Limb (tissue), 2 donors: ENCODE measurements at regions not wholly inside any gene's neighbourhood (a gene's known extent, or its start where the extent isn't known, plus 50 kb on each side); places are given as distances from the start of the nearest gene placed in this dataset.
"Not testable (repeated sequence)": the region's sequence is repeated elsewhere in the genome, so short reads cannot be mapped to it uniquely, and the experiment has no call there.

ENCODE experiments used
- DNase-seq, 2 donors: peaks; one replicate each; pipeline ENCODE4 v3.0.0-alpha.2; 2016; ENCODE audit errors: extremely low spot score in 2 of 2

- DNase-seq = not testable (repeated sequence)
Measured at GRCh38 chrX:128000033-128000432, 52.2 kb downstream of the ACTRT1 start.

GRCh38 chrX:127963696-127964095 lies 88.5 kb downstream of the ACTRT1 start:
- no peak for DNase-seq

- DNase-seq = no peak
Measured at GRCh38 chrX:127947450-127947849, 104.8 kb downstream of the ACTRT1 start.

- DNase-seq = no peak
Measured at GRCh38 chrX:127943571-127943970, 108.6 kb downstream of the ACTRT1 start.

- DNase-seq = no peak
Measured at GRCh38 chrX:127908384-127908783, 143.8 kb downstream of the ACTRT1 start.

- DNase-seq = no peak
Measured at GRCh38 chrX:127888767-127889166, 163.4 kb downstream of the ACTRT1 start.

- no peak for DNase-seq
Measured at GRCh38 chrX:127884921-127885320, 167.3 kb downstream of the ACTRT1 start.

GRCh38 chrX:127879585-127879984 lies 172.6 kb downstream of the ACTRT1 start:
- DNase-seq = no peak

GRCh38 chrX:127877318-127877717 lies 174.9 kb downstream of the ACTRT1 start:
- DNase-seq = peak in 1 of 2 donors; percentile 1

GRCh38 chrX:127873637-127874036 lies 178.6 kb downstream of the ACTRT1 start:
- DNase-seq = no peak

GRCh38 chrX:127866857-127867256 lies 185.3 kb downstream of the ACTRT1 start:
- DNase-seq = not testable (repeated sequence)

GRCh38 chrX:127861611-127862010 lies 190.6 kb downstream of the ACTRT1 start:
- DNase-seq = no peak
